ENCODE measurements at regions not wholly inside any gene's neighbourhood (a gene's known extent, or its start where the extent isn't known, plus 50 kb on each side); places are given as distances from the start of the nearest gene placed in this dataset.

DNA sequence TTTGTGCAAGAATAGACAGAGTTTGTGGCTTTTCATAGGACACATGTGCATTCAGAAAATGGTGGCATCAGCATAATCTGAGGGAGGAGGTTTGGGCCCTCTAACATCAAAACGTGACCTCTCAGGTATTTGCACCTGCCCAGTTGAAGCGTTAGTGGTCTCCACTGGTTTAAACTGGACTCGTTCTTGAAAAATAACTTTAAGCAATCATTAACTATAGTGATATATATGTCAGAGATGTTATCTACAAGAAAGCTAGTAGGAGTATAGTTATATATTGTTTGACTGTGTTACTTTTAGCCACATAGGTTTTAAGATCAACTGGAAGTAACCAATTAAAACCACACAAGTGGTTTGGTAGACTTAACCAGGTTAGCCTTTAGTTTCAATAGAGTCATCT lies 607.4 kb downstream of the MAFB start:
- no peak for TF ChIP-seq POLR2A (IDR thresholded peaks at IDR 0.05; ENCODE audit: low read length)
- TF ChIP-seq GATA1 (IDR thresholded peaks at IDR 0.05; ENCODE audit: low read depth, low read length), result no peak
